WI38 (cell line): ENCODE measurements at regions not wholly inside any gene's neighbourhood (a gene's known extent, or its start where the extent isn't known, plus 50 kb on each side); places are given as distances from the start of the nearest gene placed in this dataset.

Source experiments
- H3K4me3 ChIP-seq: 2 replicates; pipeline ENCODE4 v1.5.1; 2011; ENCODE audit warnings: low read depth, mild to moderate bottlenecking, control low read depth, low read length
- CTCF ChIP-seq: IDR thresholded peaks from 2 replicates; pipeline ENCODE4 v1.5.1; 2012; ENCODE audit warnings: low read depth, mild to moderate bottlenecking, control low read depth, low read length

- H3K4me3 ChIP-seq: no peak overlapping the region
- no peak for TF ChIP-seq CTCF
Measured at GRCh38 chr11:15636521-15637089, 521.9 kb downstream of the INSC start.

- no peak overlapping the region for H3K4me3 ChIP-seq
- no peak for TF ChIP-seq CTCF
Measured at GRCh38 chr11:15638386-15638787, 523.7 kb downstream of the INSC start.

GRCh38 chr11:15640318-15640717 is 525.6 kb downstream of the INSC start:
- no peak for TF ChIP-seq CTCF
- no peak overlapping the region for H3K4me3 ChIP-seq

GRCh38 chr11:15641271-15642045 is 526.7 kb downstream of the INSC start:
- H3K4me3 ChIP-seq: no peak overlapping the region

GRCh38 chr11:15645201-15645600 is 530.5 kb downstream of the INSC start:
- no peak for TF ChIP-seq CTCF
- no peak overlapping the region for H3K4me3 ChIP-seq

More at GRCh38 chr11:15641271-15642045, 526.7 kb downstream of the INSC start:
- no peak for TF ChIP-seq CTCF

- no peak overlapping the region for H3K4me3 ChIP-seq
- TF ChIP-seq CTCF: no peak
Measured at GRCh38 chr11:15649371-15650104, 534.8 kb downstream of the INSC start.
